NCI-H2171 treated with DMSO at 0.1 percent for 48 hours (cell line): ENCODE measurements at regions not wholly inside any gene's neighbourhood (a gene's known extent, or its start where the extent isn't known, plus 50 kb on each side); places are given as distances from the start of the nearest gene placed in this dataset.
"Not testable (repeated sequence)": the region's sequence is repeated elsewhere in the genome, so short reads cannot be mapped to it uniquely, and the experiment has no call there.

Experiments
- DNase-seq: peaks from one replicate; lab custom pipeline; 2025; lab: John Stamatoyannopoulos, UW

GRCh38 chr16:6856578-6856977 is 476.1 kb upstream of the RBFOX1 start:
- no peak for DNase-seq

GRCh38 chr16:6853565-6853964 is 479.1 kb upstream of the RBFOX1 start:
- no peak for DNase-seq

- no peak for DNase-seq
These were observed 479.9 kb upstream of the RBFOX1 start for GRCh38 chr16:6852643-6853225.

DNA sequence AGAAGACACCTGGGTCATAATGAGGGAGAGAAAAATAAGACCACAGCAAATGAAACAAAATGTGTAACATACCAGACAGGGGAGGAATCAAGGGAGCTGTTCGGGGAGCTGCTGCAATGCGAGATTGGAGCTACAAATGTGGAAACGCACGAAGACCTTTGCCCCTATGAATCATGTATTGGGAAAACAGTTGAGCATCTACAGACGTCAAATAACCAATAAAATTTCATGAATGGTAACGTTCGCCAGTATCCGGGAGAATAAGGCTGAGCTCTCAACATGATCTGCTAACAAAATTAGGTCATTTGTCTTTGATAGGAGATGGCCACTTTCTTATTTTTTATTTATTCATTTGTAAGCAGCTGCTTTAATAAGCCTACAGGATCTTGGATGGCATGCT is 486.2 kb upstream of the RBFOX1 start:
- DNase-seq, result no peak

GRCh38 chr16:6841392-6841791 is 491.3 kb upstream of the RBFOX1 start:
- DNase-seq, result no peak

DNA sequence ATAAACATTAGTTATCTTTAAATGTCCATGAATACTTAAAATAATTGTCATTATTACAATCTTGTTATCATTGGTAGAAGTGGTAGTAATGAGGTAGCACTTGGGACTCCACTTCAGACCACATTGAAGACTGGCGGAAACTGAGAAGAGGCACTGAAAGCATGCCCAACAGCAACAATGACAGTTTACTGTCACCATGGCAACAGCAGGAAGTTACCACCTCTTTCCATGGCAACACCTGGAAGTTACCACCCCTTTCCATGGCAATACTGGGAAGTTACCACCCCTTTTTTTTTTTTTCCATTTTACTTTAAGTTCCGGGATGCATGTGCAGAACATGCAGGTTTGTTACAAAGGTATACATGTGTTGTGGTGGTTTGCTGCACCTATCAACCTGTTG is 494.9 kb upstream of the RBFOX1 start:
- DNase-seq, result no peak

- no peak for DNase-seq
These were observed 495.9 kb upstream of the RBFOX1 start for GRCh38 chr16:6836766-6837165.

DNA sequence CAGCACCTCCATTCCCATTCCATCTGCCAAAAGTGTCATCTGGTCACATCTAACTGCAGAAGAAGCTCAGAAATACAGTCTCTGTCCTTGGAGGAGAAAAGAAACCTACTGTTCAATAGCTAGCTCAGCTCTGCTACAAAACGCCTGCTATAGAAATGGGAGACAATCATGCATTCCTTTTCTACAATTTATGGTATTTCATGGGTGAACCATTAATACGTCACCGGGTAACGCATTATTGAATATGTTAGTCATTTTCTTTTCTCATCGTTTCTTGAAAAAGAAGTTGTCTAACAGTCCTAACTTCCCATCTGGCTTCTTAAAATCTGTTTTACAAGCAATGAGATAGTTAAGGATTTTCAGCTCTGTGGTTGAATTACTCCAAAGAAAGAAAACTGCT is 496.7 kb upstream of the RBFOX1 start:
- DNase-seq, result no peak

DNA sequence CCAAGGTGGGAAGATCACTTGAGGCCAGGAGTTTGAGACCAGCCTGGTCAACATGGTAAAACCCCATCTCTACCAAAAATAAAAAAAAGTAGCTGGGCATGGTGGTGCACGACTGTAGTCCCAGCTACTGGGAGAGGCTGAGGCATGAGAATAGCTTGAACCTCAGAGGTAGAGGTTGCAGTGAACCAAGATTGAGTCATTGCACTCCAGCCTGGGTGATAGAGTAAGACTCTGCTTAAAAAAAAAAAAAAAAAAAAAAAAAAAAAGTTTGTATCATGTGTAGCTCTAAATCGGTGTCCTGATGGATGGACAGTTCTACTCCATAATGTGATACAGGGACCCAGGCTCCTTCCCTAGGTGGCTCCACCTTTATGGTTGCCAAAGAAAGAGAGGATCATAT is 497.1 kb upstream of the RBFOX1 start:
- DNase-seq, result no peak

DNA sequence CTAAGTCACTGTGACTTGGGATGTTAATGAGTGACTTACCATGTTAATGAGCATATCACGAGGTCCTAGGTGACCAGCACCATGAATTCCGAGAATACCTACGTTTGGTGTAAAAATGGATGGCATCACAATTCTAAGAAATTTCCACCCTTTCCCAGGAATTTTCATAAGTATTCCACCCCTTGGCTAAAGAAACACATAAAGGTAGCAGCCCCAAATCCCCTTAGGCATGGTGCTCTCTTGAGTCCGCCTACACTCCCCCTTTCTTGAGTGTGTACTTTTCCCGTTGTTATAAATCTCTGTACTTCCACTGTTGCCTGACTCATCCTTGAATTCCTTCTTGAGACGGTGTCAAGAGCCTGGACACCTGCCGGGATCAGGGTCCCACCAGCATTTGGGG is 504.0 kb upstream of the RBFOX1 start:
- DNase-seq, result no peak

- no peak for DNase-seq
These were observed 504.7 kb upstream of the RBFOX1 start for GRCh38 chr16:6827931-6828330.

DNA sequence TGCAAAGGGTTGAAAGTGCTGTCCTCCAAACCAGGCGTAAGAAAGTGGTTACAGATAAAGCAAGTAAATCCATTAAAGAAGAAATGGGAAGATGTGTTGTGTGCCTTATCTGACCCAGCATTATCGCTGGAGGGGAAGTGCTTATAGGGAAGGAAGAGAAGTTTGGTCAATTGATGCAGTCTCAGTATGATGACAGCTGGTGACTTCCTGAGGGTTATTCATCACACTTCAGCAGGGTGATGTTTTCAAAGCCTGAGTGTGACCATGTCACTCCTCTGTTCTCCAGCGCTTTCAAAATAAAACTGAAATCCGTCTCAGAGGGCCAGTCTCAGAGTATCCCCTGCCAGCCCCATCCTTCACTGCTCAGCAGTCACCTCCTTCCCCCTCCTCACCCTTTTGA is 505.4 kb upstream of the RBFOX1 start:
- DNase-seq, result no peak

DNA sequence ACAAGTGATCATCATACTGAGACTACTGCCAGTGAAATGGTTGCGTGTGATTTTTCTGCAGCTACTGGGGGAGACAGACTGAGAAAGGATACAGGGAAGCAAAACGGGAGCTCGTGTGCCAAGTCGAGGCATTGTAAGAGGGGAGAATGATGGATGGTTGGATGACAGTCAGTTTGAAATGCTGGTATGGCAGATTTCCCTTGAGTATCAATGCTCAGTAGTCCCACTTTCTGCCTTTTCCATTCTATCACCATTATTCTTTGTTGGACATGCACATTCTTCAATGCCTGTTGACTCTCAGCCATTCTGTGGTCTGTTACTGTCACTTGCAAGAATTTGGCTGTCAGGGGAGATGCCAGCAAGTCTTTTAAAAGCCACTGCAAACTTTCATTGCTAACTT is 510.6 kb upstream of the RBFOX1 start:
- no peak for DNase-seq

DNA sequence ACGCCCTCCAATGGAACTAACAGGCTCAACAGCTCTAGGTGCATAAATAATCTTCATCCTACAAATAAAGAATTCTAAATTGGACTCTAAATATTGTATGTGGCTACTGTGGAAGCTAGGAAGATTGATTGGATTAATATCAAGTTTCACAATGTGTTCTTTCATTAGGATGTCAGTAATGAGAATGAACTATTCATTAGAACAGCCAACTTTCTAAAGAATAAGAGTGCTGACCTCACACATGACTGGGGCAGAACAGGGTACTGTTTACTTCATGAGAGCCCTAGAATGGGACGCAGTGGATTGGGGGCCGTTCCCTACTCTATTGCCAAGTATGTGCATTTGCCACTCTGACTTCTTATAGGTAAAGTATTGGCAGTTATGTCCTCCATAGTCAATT is 528.2 kb upstream of the RBFOX1 start:
- DNase-seq, result no peak

DNA sequence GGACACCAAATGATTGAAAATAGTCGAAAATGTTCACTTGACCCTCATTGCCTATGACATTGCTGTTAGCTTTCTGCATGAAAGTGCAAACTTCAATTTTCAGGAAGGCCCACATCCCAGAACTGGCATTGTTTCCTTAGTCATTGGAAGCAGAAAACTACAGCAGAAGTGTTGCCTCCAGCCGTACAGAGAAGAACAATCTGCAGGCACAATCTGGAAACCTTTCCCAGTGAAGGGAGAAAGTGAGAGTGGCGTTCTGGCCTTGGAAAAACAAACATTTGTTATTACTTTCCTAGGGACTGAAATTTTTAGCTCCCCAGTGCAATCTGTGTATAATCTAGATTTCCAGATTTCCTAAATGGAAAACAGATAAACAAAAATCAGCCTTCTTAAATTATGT is 529.5 kb upstream of the RBFOX1 start:
- no peak for DNase-seq

GRCh38 chr16:6797223-6797622 is 535.4 kb upstream of the RBFOX1 start:
- no peak for DNase-seq

DNA sequence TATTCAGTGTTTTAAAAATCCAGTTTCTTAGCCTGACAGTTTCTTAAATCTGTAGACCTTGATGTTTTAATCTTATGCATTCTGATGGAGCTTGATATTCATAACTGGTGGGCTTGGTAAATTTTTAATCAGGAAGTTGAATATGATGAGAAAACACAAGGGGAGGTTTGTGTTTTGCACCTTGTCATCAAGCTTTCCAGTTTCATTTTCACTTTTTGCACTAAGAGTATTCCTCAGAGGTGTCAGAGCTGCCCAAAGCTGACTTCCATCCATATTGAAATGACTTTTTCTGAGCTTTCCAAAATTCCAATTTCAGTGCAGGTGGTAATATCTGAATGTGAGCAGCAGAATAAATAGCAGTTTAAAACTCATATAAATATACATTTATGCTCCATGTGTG is 555.0 kb upstream of the RBFOX1 start:
- no peak for DNase-seq

DNA sequence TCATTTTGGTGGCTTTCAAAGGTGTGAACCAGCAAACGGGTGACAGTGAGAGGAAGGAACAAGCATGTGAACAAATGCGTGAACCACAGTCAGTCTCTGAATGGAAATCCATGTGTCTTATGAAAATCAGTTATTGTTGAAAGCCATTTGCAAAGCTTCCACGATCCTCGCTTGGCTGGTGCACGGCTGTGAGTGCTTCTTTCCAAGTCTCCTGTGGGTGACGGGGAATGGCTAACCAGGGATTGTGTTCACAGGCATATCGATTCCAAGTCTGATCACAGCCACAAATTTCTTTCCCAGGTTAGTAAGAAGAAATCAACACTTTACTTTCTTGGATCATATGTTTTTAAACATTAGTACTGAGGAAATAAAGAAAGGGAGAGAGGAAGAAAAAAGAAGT is 556.9 kb upstream of the RBFOX1 start:
- DNase-seq, result no peak

GRCh38 chr16:6771956-6772355 is 560.7 kb upstream of the RBFOX1 start:
- DNase-seq, result no peak

DNA sequence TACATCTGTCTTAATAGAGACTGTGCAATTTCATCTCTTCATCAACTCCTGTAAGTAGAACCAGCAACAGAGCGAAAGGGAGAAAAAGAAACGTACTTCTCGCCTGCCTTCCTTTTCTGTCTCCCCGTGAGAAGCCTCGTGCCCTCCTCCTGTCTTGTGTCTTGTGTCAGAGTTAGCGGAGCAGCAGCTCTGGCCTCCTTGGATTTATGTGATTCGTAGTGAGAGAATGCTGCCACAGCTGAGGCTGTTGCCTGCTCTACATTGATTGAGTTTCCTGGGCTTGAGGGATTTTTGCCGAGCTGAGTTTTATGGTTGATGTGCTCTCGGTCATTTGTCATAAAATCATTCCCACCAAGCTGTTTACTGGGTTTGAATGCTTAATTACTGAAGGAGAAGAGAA is 579.1 kb upstream of the RBFOX1 start:
- DNase-seq, result no peak

- no peak for DNase-seq
These were observed 581.5 kb upstream of the RBFOX1 start for GRCh38 chr16:6751191-6751590.

DNA sequence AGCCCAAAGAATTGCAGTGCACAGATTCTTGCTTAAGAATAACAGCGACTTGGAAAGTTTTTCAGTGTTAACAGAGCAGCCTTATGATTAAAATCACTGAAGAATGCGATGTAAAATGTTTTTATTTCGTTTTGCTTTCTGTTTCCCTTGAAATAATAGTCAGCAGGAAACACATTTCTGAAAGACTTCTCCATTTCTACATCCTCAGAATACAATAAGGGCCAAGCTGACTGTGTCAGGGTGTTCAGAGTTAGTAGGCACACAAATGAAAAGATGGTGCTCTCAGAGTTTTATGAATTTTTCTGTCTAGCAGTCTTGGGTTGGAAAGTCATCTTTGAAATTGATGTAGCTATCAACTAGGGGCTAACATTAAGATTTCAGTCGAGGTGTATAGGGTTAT is 582.9 kb upstream of the RBFOX1 start:
- DNase-seq, result no peak

GRCh38 chr16:6736302-6736701 is 596.3 kb upstream of the RBFOX1 start:
- DNase-seq, result not testable (repeated sequence)

DNA sequence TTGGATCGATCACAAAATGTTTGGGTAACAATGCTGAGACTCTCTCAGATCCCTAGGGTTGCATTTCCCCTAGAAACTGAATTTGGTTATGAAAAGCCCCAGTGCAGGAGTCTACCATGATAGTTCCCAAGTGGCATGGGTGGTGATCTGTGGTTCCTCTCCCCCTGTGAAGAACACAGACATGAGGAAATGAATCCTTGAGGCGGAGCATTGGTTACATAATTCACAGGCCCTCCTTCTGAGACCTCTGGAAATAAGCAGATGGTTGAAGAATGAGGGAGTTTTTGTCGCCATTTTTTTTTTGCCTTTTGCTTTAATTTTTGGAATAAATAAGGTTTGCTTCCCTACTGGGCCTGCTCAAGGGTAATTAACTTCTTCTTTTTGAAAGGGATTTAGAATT is 597.0 kb upstream of the RBFOX1 start:
- no peak for DNase-seq

GRCh38 chr16:6732166-6732565 is 600.5 kb upstream of the RBFOX1 start:
- no peak for DNase-seq
